ENCODE measurements at regions not wholly inside any gene's neighbourhood (a gene's known extent, or its start where the extent isn't known, plus 50 kb on each side); places are given as distances from the start of the nearest gene placed in this dataset.

DNA sequence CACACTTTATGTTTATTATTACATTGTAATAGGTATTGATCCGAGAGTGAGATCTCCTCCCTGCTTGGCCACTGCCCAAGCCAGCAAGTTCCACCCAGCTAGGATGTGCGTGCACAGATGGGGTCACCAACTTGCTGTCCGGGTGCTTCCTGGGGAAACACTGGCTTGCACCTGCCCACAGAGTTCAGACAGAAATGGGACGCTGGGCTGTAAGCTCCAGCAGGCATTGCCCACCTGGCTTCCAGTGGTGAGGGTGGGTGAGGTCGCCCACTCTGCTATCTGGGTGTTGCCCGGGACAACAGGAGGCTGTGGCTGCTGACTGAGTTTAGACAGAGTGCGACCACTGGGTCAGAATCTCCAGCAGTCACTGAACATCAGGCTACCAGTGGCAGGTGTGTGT is 289.8 kb upstream of the ANO3 start:
- TF ChIP-seq CTCF (IDR thresholded peaks at IDR 0.05; ENCODE audit: insufficient read depth, missing control alignments): no peak
- DNase-seq (ENCODE audit: insufficient read length, low spot score) (no peak), FAIRE-seq (no peak)

GRCh38 chr11:26043665-26044064 is 288.3 kb upstream of the ANO3 start:
- no peak for DNase-seq (ENCODE audit: insufficient read length, low spot score)
- TF ChIP-seq CTCF (IDR thresholded peaks at IDR 0.05; ENCODE audit: insufficient read depth, missing control alignments): no peak
- no peak for FAIRE-seq

DNA sequence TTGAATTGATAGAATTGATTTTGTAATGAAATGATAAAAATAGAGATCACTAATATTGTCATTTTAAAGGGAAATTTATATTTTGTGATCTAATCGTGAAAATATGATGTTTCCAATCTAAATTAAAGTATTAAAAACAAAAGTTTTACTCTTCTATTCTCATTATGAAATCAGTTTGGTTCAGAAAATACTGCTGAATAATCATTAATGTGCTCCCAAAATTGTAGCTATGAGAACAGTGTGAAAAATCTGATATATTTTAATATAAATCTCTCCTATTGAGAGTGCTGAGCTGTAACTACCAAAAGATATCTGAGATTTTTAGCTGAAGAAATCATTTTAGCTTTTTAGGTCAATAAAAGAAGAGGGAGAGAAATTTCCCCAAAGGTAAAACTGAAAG is 287.5 kb upstream of the ANO3 start:
- DNase-seq (ENCODE audit: insufficient read length, low spot score) (no peak), FAIRE-seq (no peak)
- TF ChIP-seq CTCF (IDR thresholded peaks at IDR 0.05; ENCODE audit: insufficient read depth, missing control alignments): no peak

DNA sequence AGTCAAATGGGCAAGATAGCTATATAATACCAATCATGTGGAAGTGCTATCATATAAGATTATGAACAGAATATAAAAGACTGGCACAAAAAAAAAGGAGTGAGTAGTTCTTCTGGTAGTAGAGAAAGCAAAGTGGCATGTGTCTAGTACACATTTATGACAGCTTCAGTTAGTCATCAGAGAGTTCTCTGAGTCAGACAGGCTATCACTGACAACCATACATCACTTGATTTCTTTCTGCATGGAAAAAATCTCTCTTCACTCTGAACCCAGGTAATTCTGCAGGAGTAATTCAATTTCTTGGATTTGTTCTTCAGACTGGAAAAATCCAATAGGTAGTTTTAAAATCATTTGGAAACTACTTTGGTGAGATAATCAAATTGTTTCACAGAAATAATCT is 286.8 kb upstream of the ANO3 start:
- DNase-seq (ENCODE audit: insufficient read length, low spot score) (no peak), FAIRE-seq (no peak)
- TF ChIP-seq CTCF (IDR thresholded peaks at IDR 0.05; ENCODE audit: insufficient read depth, missing control alignments): no peak

- FAIRE-seq (no peak), DNase-seq (ENCODE audit: insufficient read length, low spot score) (no peak)
- TF ChIP-seq CTCF (IDR thresholded peaks at IDR 0.05; ENCODE audit: insufficient read depth, missing control alignments): no peak
Observed at GRCh38 chr11:26048271-26048670, 283.7 kb upstream of the ANO3 start.

DNA sequence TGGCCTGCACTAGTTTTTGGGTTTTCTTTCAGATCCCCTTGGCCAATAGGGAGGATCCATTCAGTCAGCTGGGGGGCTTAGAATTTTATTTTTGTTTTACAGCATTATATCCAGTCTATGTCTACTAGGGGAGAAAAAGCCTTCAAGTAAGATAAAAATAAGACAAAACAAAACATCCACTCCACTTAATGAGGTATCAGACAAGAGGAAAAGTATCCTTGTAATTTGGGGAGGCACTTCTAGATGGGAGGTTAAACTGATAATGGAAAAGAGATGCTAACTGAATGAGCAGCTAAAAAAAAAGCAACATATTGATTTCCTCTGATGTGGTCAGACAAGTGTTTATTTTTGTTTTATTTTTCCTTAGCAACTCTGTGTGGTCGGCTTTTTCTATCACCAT is 278.0 kb upstream of the ANO3 start:
- FAIRE-seq: no peak
- DNase-seq (ENCODE audit: insufficient read length, low spot score): no peak
- no peak for TF ChIP-seq CTCF (IDR thresholded peaks at IDR 0.05; ENCODE audit: insufficient read depth, missing control alignments)

DNA sequence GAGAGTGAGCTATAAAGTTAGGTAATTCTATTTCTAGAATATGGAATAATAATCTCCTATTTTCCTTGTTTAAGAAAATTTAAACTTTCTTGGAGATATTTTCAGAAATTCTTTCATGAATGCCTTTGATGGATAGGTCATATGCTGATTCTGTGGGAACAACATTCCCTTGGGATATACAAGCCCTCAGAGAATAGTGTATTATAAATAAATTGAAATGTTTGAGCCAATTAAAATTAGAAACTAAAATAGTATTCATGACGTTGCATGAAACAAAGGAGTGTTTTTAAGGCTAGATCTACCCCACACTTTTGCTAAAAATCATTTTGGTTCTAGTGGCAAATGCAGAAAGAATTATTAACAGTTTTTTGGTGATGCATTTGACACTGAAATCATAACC is 269.3 kb upstream of the ANO3 start:
- FAIRE-seq: no peak
- no peak for TF ChIP-seq CTCF (IDR thresholded peaks at IDR 0.05; ENCODE audit: insufficient read depth, missing control alignments)
- no peak for DNase-seq (ENCODE audit: insufficient read length, low spot score)
